ENCODE measurements at regions not wholly inside any gene's neighbourhood (a gene's known extent, or its start where the extent isn't known, plus 50 kb on each side); places are given as distances from the start of the nearest gene placed in this dataset.

DNA sequence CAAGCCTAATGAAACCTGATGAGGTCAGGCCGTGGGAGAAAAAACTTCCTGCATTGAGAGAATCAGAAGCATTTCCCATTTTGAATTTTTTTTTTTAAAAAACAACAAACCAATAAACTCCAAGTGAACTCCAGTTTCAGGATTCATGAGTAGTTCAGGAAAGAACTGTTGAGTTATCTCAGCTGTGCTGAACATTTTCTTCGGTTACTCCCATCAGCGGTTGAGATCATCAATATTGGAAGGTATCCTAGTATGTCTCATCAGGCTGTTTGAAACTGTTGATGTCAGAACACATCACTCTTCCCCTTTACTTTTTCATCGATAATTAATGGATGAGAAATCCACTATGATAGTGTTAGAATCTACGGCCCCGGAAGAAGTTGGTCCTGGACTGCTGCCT is 82.4 kb upstream of the ADGRG2 start:
- TF ChIP-seq, protein P1, sequence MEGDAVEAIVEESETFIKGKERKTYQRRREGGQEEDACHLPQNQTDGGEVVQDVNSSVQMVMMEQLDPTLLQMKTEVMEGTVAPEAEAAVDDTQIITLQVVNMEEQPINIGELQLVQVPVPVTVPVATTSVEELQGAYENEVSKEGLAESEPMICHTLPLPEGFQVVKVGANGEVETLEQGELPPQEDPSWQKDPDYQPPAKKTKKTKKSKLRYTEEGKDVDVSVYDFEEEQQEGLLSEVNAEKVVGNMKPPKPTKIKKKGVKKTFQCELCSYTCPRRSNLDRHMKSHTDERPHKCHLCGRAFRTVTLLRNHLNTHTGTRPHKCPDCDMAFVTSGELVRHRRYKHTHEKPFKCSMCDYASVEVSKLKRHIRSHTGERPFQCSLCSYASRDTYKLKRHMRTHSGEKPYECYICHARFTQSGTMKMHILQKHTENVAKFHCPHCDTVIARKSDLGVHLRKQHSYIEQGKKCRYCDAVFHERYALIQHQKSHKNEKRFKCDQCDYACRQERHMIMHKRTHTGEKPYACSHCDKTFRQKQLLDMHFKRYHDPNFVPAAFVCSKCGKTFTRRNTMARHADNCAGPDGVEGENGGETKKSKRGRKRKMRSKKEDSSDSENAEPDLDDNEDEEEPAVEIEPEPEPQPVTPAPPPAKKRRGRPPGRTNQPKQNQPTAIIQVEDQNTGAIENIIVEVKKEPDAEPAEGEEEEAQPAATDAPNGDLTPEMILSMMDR (IDR thresholded peaks at IDR 0.05; ENCODE audit: insufficient read depth, low read length): no peak
- no peak for TF ChIP-seq POLR2AphosphoS5 (IDR thresholded peaks at IDR 0.05; ENCODE audit: low read depth)
- TF ChIP-seq, protein P2, sequence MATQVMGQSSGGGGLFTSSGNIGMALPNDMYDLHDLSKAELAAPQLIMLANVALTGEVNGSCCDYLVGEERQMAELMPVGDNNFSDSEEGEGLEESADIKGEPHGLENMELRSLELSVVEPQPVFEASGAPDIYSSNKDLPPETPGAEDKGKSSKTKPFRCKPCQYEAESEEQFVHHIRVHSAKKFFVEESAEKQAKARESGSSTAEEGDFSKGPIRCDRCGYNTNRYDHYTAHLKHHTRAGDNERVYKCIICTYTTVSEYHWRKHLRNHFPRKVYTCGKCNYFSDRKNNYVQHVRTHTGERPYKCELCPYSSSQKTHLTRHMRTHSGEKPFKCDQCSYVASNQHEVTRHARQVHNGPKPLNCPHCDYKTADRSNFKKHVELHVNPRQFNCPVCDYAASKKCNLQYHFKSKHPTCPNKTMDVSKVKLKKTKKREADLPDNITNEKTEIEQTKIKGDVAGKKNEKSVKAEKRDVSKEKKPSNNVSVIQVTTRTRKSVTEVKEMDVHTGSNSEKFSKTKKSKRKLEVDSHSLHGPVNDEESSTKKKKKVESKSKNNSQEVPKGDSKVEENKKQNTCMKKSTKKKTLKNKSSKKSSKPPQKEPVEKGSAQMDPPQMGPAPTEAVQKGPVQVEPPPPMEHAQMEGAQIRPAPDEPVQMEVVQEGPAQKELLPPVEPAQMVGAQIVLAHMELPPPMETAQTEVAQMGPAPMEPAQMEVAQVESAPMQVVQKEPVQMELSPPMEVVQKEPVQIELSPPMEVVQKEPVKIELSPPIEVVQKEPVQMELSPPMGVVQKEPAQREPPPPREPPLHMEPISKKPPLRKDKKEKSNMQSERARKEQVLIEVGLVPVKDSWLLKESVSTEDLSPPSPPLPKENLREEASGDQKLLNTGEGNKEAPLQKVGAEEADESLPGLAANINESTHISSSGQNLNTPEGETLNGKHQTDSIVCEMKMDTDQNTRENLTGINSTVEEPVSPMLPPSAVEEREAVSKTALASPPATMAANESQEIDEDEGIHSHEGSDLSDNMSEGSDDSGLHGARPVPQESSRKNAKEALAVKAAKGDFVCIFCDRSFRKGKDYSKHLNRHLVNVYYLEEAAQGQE (IDR thresholded peaks at IDR 0.05; ENCODE audit: insufficient replicate concordance, low read depth): no peak
